GM19023 (cell line): ENCODE measurements at regions not wholly inside any gene's neighbourhood (a gene's known extent, or its start where the extent isn't known, plus 50 kb on each side); places are given as distances from the start of the nearest gene placed in this dataset.

Source experiments
- ATAC-seq: cut with Tn5 transposase; IDR thresholded peaks from one replicate; pipeline ENCODE4 v1.9.1; 2021; ENCODE audit warnings: mild to moderate bottlenecking, moderate library complexity; ENCODE audit not compliant: unreplicated experiment

GRCh38 chr10:21068026-21068656 is 171.0 kb upstream of the NEBL start:
- ATAC-seq, result no peak

GRCh38 chr10:21065621-21066248 is 168.6 kb upstream of the NEBL start:
- no peak for ATAC-seq

GRCh38 chr10:21061982-21062381 is 164.9 kb upstream of the NEBL start:
- ATAC-seq, result no peak

GRCh38 chr10:21061184-21061583 is 164.1 kb upstream of the NEBL start:
- ATAC-seq, result no peak

GRCh38 chr10:21060626-21061025 is 163.5 kb upstream of the NEBL start:
- no peak for ATAC-seq

- ATAC-seq, result no peak
Measured at GRCh38 chr10:21057989-21058388, 160.9 kb upstream of the NEBL start.

GRCh38 chr10:21057436-21057835 is 160.3 kb upstream of the NEBL start:
- no peak for ATAC-seq

GRCh38 chr10:21056461-21056860 is 159.3 kb upstream of the NEBL start:
- ATAC-seq, result no peak

- ATAC-seq, result no peak
Measured at GRCh38 chr10:21055339-21056135, 158.4 kb upstream of the NEBL start.

GRCh38 chr10:21053953-21054690 is 157.0 kb upstream of the NEBL start:
- no peak for ATAC-seq

- ATAC-seq, result no peak
Measured at GRCh38 chr10:21052709-21053104, 155.6 kb upstream of the NEBL start.

- ATAC-seq, result no peak
Measured at GRCh38 chr10:21052072-21052708, 155.1 kb upstream of the NEBL start.

- ATAC-seq, result no peak
Measured at GRCh38 chr10:21049482-21049881, 152.4 kb upstream of the NEBL start.

- ATAC-seq, result no peak
Measured at GRCh38 chr10:21048068-21048467, 151.0 kb upstream of the NEBL start.

GRCh38 chr10:21047511-21047910 is 150.4 kb upstream of the NEBL start:
- ATAC-seq, result no peak

- no peak for ATAC-seq
Measured at GRCh38 chr10:21047096-21047495, 150.0 kb upstream of the NEBL start.

GRCh38 chr10:21043044-21043443 is 145.9 kb upstream of the NEBL start:
- no peak for ATAC-seq

GRCh38 chr10:21042536-21042935 is 145.4 kb upstream of the NEBL start:
- no peak for ATAC-seq

- ATAC-seq, result no peak
Measured at GRCh38 chr10:21041763-21042458, 144.8 kb upstream of the NEBL start.

- ATAC-seq, result no peak
Measured at GRCh38 chr10:21039721-21040120, 142.6 kb upstream of the NEBL start.
